ENCODE measurements at regions not wholly inside any gene's neighbourhood (a gene's known extent, or its start where the extent isn't known, plus 50 kb on each side); places are given as distances from the start of the nearest gene placed in this dataset.

DNA sequence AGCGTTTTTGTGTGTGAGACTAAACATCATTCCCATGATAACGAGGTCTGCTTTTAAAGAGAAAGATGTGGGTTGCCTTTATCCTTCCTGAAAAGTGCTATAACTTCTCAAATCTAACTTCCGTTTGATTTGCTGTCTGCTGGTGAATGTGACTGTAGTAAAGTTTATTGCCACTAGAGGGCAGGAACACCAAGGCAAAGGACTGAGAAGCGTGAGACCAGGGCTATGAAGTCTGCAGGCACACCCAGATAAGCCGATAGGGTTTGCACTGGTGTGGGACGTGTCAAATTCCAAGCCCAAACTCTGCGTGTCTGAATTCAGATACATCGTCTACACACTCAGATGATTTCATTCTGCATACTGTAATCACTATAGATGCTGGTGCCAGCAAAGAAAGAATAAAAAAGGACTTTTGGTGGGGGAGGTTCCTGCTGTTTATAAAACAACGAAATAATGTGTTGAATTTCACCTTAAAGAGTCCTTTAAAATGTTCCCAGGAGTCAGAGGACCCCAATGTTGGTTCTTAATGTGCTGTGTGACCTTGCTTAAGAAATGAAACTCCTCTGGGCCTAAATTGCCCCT, 87.2 kb downstream of the PTTG1 start:
- peak; percentile 38 to 53 for DNase-seq (ENCODE audit: low read depth in 2 of 2)

DNA sequence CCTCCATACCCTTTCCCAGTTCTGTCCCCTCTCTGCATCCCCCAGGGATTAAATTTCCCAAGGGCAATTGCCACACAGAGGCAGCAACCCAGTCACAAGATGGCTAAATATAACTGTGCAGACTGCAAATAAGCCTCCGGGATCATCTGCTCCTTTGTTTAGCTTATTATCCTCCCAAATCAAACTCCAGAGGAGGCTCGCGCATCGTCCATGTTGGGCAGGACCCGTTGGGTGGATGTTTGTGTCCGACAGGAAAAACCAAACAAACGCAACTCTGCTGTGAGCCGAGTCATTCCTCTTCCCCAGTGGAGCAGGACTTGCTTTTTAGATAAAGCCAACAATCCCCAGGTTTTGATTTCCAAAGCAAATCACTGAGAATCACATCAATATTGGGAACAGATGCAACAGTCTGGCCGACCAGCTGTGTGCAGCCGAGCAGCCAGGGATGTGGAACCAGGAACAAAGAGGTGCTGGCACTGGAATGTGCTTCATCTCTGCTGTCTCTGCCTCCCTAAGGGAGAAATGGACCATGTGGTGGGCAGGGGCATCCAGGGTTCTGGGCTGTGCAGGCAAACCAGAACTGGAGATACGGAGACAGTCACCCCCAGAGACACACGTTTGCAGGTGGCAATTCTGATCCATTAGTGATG, 89.8 kb downstream of the PTTG1 start:
- no peak for DNase-seq (ENCODE audit: low read depth in 2 of 2)

All from stimulated activated CD4-positive, alpha-beta T cell treated with anti-CD3 and anti-CD28 coated beads, Interleukin-15, amount 100 ng/mL, for 48 hours (primary cell).